Dermis blood vessel endothelial cell (primary cell): ENCODE measurements at regions not wholly inside any gene's neighbourhood (a gene's known extent, or its start where the extent isn't known, plus 50 kb on each side); places are given as distances from the start of the nearest gene placed in this dataset.

Experiments
- DNase-seq: peaks from one replicate; pipeline ENCODE4 v3.0.0; 2010

GRCh38 chr4:182010876-182011275 lies 232.3 kb upstream of the TENM3 start:
- DNase-seq, result no peak

GRCh38 chr4:182014164-182014563 lies 229.0 kb upstream of the TENM3 start:
- no peak for DNase-seq

- no peak for DNase-seq
Observed at GRCh38 chr4:182015014-182015413, 228.2 kb upstream of the TENM3 start.

GRCh38 chr4:182015893-182016292 lies 227.3 kb upstream of the TENM3 start:
- DNase-seq, result no peak

GRCh38 chr4:182017038-182017437 lies 226.2 kb upstream of the TENM3 start:
- no peak for DNase-seq

- DNase-seq, result no peak
Observed at GRCh38 chr4:182018691-182019090, 224.5 kb upstream of the TENM3 start.

- no peak for DNase-seq
Observed at GRCh38 chr4:182019148-182019652, 224.0 kb upstream of the TENM3 start.

- no peak for DNase-seq
Observed at GRCh38 chr4:182022909-182023308, 220.3 kb upstream of the TENM3 start.

GRCh38 chr4:182023469-182023868 lies 219.7 kb upstream of the TENM3 start:
- no peak for DNase-seq

- DNase-seq, result no peak
Observed at GRCh38 chr4:182042945-182043344, 200.3 kb upstream of the TENM3 start.

- DNase-seq, result no peak
Observed at GRCh38 chr4:182048871-182049270, 194.3 kb upstream of the TENM3 start.

- DNase-seq, result no peak
Observed at GRCh38 chr4:182056866-182057265, 186.3 kb upstream of the TENM3 start.

GRCh38 chr4:182062458-182062857 lies 180.7 kb upstream of the TENM3 start:
- DNase-seq, result no peak

- no peak for DNase-seq
Observed at GRCh38 chr4:182062936-182063335, 180.3 kb upstream of the TENM3 start.

GRCh38 chr4:182063651-182064050 lies 179.6 kb upstream of the TENM3 start:
- DNase-seq, result no peak

GRCh38 chr4:182065255-182065654 lies 177.9 kb upstream of the TENM3 start:
- no peak for DNase-seq

- DNase-seq, result no peak
Observed at GRCh38 chr4:182066037-182066436, 177.2 kb upstream of the TENM3 start.

- no peak for DNase-seq
Observed at GRCh38 chr4:182067828-182068227, 175.4 kb upstream of the TENM3 start.

GRCh38 chr4:182068920-182069319 lies 174.3 kb upstream of the TENM3 start:
- DNase-seq, result no peak

- DNase-seq, result no peak
Observed at GRCh38 chr4:182073278-182073677, 169.9 kb upstream of the TENM3 start.

- DNase-seq, result no peak
Observed at GRCh38 chr4:182074139-182074538, 169.1 kb upstream of the TENM3 start.

- no peak for DNase-seq
Observed at GRCh38 chr4:182074810-182075209, 168.4 kb upstream of the TENM3 start.

GRCh38 chr4:182082910-182083309 lies 160.3 kb upstream of the TENM3 start:
- DNase-seq, result no peak

GRCh38 chr4:182083671-182084410 lies 159.4 kb upstream of the TENM3 start:
- DNase-seq, result no peak

- no peak for DNase-seq
Observed at GRCh38 chr4:182085051-182085480, 158.1 kb upstream of the TENM3 start.
